Parathyroid adenoma (tissue), 2 donors: ENCODE measurements at regions not wholly inside any gene's neighbourhood (a gene's known extent, or its start where the extent isn't known, plus 50 kb on each side); places are given as distances from the start of the nearest gene placed in this dataset.
"Not testable (repeated sequence)": the region's sequence is repeated elsewhere in the genome, so short reads cannot be mapped to it uniquely, and the experiment has no call there.

Experiments used
- H2AFZ ChIP-seq: fragments of 300-600 bp; sonication (generic); one replicate; pipeline ENCODE4 v1.7.0; 2017; ENCODE audit warnings: antibody characterized with exemption, mild to moderate bottlenecking
- H3K27ac ChIP-seq: fragments of 300-600 bp; sonication (generic); one replicate; pipeline ENCODE4 v1.7.0; 2017
- H3K27me3 ChIP-seq: fragments of 300-600 bp; sonication (generic); one replicate; pipeline ENCODE4 v1.7.0; 2017; ENCODE audit warnings: low read length; ENCODE audit not compliant: control insufficient read depth, insufficient read depth
- H3K36me3 ChIP-seq: fragments of 300-600 bp; sonication (generic); one replicate; pipeline ENCODE4 v1.7.0; 2017; ENCODE audit warnings: low read length; ENCODE audit not compliant: control insufficient read depth, insufficient read depth
- H3K4me1 ChIP-seq: fragments of 300-600 bp; sonication (generic); one replicate; pipeline ENCODE4 v1.7.0; 2017; ENCODE audit warnings: control low read depth
- H3K4me2 ChIP-seq: fragments of 300-600 bp; sonication (generic); one replicate; pipeline ENCODE4 v1.7.0; 2017; ENCODE audit warnings: low read length
- H3K4me3 ChIP-seq: fragments of 300-600 bp; sonication (generic); one replicate; pipeline ENCODE4 v1.7.0; 2017; ENCODE audit warnings: low read depth, low read length
- H3K79me2 ChIP-seq: fragments of 300-600 bp; sonication (generic); one replicate; pipeline ENCODE4 v1.7.0; 2017; ENCODE audit warnings: control low read depth
- H3K9ac ChIP-seq: fragments of 300-600 bp; sonication (generic); one replicate; pipeline ENCODE4 v1.7.0; 2017; ENCODE audit warnings: mild to moderate bottlenecking
- H3K9me3 ChIP-seq: fragments of 300-600 bp; sonication (generic); one replicate; pipeline ENCODE4 v1.7.0; 2017; ENCODE audit warnings: low read length; ENCODE audit not compliant: control insufficient read depth
- TF ChIP-seq, protein P1 (sequence below): fragments of 300-600 bp; sonication (generic); IDR thresholded peaks from one replicate; pipeline ENCODE4 v1.7.0; 2017; ENCODE audit warnings: antibody characterized with exemption, mild to moderate bottlenecking
- donor health status: primary hyperparathyroidism.

DNA sequence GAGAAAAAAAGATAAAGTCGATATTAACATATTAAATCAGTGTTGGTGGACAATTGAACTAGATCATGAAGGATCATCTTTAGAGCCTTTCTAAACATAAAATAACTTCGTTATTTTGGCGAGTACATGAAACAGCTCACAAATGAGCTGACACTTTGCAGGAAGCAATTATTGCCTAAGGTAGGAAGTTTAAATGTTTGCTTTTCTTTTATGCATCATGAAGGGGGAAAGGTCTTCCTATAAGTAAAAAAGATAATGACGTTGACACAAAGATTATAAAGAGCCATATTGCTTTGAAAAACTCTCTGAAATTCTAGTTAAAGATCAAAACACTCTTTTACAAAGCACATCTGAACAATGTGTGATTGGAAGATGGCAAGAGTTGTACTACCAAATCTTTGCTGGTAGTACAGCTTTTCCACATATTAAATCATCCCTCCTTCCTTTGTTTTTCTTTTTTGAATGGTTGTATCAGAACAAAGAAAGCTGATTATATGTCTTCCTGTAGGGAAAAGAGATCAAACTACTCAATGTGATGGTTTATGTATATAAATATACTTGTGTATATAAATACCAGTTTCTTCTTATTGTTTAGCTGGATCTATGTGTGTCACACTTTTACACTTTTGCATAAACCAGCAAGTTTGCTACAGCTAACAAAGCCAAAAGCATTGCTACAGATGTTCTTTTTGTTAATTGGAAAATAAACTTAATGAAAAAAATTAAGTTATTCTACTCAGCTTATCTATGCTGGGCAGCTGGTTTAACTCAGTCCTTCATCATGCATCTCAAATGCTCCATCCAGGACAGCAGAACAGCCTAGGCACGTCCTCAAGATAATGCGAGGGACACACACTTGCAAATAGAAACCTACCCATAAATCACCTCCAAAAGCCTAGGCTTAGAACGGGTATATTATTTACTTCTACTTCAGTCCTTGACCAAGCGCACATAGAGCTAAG, 850.8 kb upstream of the ROBO1 start:
- Histone ChIP-seq H2AFZ (no peak overlapping the region), H3K79me2 (no peaks in the 10 kb centered on the region), H3K4me2 (no peak overlapping the region), H3K4me3 (no peak overlapping the region), H3K27me3 (no peaks in the 10 kb centered on the region), H3K27ac (no peak overlapping the region), H3K9me3 (no peaks in the 10 kb centered on the region), H3K36me3 (no peaks in the 10 kb centered on the region), H3K4me1 (no peaks in the 10 kb centered on the region), H3K9ac (no peak overlapping the region)
- TF ChIP-seq, protein P1, sequence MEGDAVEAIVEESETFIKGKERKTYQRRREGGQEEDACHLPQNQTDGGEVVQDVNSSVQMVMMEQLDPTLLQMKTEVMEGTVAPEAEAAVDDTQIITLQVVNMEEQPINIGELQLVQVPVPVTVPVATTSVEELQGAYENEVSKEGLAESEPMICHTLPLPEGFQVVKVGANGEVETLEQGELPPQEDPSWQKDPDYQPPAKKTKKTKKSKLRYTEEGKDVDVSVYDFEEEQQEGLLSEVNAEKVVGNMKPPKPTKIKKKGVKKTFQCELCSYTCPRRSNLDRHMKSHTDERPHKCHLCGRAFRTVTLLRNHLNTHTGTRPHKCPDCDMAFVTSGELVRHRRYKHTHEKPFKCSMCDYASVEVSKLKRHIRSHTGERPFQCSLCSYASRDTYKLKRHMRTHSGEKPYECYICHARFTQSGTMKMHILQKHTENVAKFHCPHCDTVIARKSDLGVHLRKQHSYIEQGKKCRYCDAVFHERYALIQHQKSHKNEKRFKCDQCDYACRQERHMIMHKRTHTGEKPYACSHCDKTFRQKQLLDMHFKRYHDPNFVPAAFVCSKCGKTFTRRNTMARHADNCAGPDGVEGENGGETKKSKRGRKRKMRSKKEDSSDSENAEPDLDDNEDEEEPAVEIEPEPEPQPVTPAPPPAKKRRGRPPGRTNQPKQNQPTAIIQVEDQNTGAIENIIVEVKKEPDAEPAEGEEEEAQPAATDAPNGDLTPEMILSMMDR: no peak

DNA sequence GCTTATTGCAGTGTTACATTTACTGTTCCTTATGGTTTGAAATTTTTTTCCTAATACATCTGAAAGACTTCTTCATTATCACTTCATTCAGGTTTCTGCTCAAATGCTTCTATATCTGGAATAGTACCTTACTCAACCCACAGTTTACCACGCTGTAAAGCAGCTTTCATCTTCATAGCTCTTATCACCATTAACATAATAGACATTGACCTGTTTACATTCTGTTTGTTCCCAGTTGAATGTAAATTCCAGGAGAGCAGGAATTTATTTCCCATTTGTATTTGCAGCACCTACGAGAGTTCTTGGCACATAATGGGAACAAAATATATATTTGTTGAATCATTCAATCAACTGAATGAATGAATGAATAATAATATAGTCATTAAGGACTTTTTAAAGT, 844.6 kb upstream of the ROBO1 start:
- no peaks in the 10 kb centered on the region for H3K4me1 ChIP-seq
- H3K9me3 ChIP-seq: no peaks in the 10 kb centered on the region
- no peaks in the 10 kb centered on the region for H3K79me2 ChIP-seq
- TF ChIP-seq, protein P1: no peak
- H3K9ac ChIP-seq: no peak overlapping the region
- no peak overlapping the region for H3K27ac ChIP-seq
- no peak overlapping the region for H3K4me3 ChIP-seq
- H3K4me2 ChIP-seq: no peak overlapping the region
- no peaks in the 10 kb centered on the region for H3K27me3 ChIP-seq
- H2AFZ ChIP-seq: no peak overlapping the region
- no peaks in the 10 kb centered on the region for H3K36me3 ChIP-seq

DNA sequence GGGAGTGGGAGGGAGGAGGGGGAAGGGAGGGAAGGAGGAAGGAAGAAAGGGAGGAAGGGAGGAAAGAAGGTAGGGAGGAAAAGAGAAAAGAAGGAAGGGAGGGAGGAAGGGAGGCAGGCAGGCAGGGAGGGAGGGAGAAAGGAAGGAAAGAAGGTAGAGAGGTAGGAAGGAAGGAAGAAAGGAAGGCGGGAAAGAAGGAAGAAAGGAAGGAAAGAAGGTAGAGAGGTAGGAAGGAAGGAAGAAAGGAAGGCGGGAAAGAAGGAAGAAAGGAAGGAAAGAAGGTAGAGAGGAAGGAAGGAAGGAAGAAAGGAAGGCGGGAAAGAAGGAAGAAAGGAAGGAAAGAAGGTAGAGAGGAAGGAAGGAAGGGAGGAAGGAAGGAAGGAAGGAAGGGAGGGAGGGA, 840.3 kb upstream of the ROBO1 start:
- H3K9me3 ChIP-seq, H3K4me3 ChIP-seq, H3K4me1 ChIP-seq, H3K9ac ChIP-seq, H3K27ac ChIP-seq, H2AFZ ChIP-seq, H3K36me3 ChIP-seq, H3K4me2 ChIP-seq, H3K79me2 ChIP-seq, H3K27me3 ChIP-seq: not testable (repeated sequence)

DNA sequence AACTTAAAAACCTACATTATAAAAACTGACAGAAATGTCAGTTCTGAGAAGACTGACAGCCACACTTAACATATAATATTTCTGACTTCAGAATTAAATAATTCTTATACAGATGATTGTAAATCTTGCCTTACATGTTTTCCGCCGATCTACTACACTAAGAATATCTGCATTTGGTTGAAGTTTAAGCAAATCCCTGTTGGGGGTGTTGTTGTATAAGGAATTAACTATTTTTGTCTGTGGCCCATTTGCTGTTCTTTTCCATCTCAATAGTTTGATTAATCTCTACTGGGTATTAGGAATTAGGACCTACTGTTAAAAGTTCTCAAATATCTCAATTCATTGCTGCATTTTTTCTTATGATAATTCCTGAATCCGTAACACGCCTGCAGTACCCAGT, 838.3 kb upstream of the ROBO1 start:
- H3K4me1 ChIP-seq: no peaks in the 10 kb centered on the region
- no peak overlapping the region for H3K9ac ChIP-seq
- H3K4me3 ChIP-seq: no peak overlapping the region

DNA sequence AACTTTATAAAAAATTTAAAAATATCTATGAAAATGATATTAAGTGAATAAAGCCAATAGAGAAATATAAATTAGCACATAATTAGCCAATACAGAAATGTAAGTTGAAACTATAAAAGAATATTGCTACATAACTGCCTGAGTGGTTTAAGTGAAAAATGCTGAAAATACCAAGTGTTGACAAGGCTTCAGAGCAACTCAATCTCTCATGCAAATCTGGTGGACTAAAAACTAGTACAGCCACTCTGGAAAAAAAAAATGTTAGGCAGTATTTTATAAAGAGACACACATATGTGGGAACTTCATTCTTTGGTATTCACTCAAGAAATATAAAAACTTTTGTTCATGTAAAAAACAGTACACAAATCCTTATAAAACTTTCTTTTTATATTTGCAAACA, 833.7 kb upstream of the ROBO1 start:
- H3K9me3 ChIP-seq: no peaks in the 10 kb centered on the region
- TF ChIP-seq, protein P1: no peak
- no peak overlapping the region for H3K27ac ChIP-seq
- H3K27me3 ChIP-seq: no peaks in the 10 kb centered on the region
- H3K36me3 ChIP-seq: no peaks in the 10 kb centered on the region
- no peaks in the 10 kb centered on the region for H3K4me1 ChIP-seq
- H2AFZ ChIP-seq: no peak overlapping the region
- H3K4me3 ChIP-seq: no peak overlapping the region
- no peaks in the 10 kb centered on the region for H3K79me2 ChIP-seq
- no peak overlapping the region for H3K9ac ChIP-seq
- no peak overlapping the region for H3K4me2 ChIP-seq

More for the DNA sequence above, 838.3 kb upstream of the ROBO1 start:
- TF ChIP-seq, protein P1: no peak
- no peaks in the 10 kb centered on the region for H3K9me3 ChIP-seq
- H3K4me2 ChIP-seq: no peak overlapping the region
- H2AFZ ChIP-seq: no peak overlapping the region
- no peaks in the 10 kb centered on the region for H3K27me3 ChIP-seq
- H3K79me2 ChIP-seq: no peaks in the 10 kb centered on the region
- no peak overlapping the region for H3K27ac ChIP-seq
- H3K36me3 ChIP-seq: no peaks in the 10 kb centered on the region
